ENCODE measurements at regions not wholly inside any gene's neighbourhood (a gene's known extent, or its start where the extent isn't known, plus 50 kb on each side); places are given as distances from the start of the nearest gene placed in this dataset.
"Not testable (repeated sequence)": the region's sequence is repeated elsewhere in the genome, so short reads cannot be mapped to it uniquely, and the experiment has no call there.

DNA sequence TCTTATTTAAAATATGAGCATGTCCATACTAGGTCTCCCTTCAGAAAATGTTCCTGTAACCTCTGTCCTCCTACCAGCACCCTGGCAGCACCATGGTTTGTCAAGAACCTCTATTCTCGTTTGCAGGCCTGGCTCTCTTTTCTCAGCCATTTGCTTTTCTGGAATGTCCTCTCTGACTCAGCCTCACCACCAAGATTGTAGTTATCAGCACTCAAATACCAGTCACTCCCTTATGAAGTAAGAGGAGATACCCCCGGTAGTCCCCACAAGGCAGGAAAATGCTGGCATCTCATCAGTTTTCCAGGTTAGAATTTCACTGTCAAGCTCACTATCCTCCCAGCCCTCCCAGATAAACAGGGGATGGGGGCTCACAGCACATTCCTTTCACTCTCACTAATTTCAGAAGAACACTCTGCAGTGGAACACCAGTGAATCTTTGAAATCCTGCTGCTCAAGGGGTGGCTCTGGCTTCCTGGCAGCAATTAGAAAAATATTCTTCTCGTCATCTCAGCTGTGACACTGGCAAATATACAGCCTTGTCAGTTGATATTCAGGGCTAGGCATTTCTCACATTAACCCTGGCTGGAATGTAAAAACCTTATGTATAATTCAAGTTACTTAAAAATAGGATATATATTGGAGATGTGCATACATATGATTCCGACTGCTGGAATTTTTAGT lies 129.2 kb downstream of the TBX18 start:
- Histone ChIP-seq H3K9me3 (ENCODE audit: control insufficient read depth, insufficient read depth, low read length) (no peaks in the 10 kb centered on the region), H3K4me1 (ENCODE audit: insufficient read depth, low read length) (no peaks in the 10 kb centered on the region), H3K36me3 (ENCODE audit: insufficient read depth, low read length) (no peaks in the 10 kb centered on the region), H3K9ac (ENCODE audit: low read depth, low read length) (no peak overlapping the region)

DNA sequence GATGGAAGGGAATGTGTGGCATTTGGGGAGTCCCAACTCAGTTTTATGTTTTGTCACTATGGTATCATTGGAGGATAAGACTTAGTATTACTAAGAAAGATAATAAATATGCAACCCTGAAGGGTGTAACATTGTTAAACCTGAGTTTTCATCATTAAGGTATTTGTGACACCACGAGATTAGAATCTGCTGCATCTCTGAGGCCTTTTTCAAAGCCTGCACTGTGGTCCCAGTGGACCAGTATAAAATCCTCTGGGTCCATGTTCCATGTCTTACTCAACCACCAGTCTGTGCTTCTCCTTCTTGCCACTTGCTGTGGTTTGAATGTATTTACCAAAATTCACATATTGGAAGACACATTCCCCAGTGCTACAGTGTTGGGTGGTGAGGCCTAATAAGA lies 130.6 kb downstream of the TBX18 start:
- H3K36me3 ChIP-seq (ENCODE audit: insufficient read depth, low read length) = no peaks in the 10 kb centered on the region
- no peaks in the 10 kb centered on the region for H3K9me3 ChIP-seq (ENCODE audit: control insufficient read depth, insufficient read depth, low read length)
- no peaks in the 10 kb centered on the region for H3K4me1 ChIP-seq (ENCODE audit: insufficient read depth, low read length)
- no peak overlapping the region for H3K9ac ChIP-seq (ENCODE audit: low read depth, low read length)

DNA sequence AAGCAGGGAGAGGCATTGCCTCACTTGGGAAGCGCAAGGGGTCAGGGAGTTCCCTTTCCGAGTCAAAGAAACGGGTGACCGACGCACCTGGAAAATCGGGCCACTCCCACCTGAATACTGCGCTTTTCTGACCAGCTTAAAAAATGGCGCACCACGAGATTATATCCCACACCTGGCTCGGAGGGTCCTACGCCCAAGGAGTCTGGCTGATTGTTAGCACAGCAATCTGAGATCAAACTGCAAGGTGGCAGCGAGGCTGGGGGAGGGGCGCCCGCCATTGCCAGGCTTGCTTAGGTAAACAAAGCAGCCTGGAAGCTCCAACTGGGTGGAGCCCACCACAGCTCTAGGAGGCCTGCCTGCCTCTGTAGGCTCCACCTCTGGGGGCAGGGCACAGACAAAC lies 137.9 kb downstream of the TBX18 start:
- H3K9ac ChIP-seq (ENCODE audit: low read depth, low read length) = peak overlapping the region; percentile 30; the same call in 1 of the 2 replicates
- not testable (repeated sequence) for H3K9me3 ChIP-seq (ENCODE audit: control insufficient read depth, insufficient read depth, low read length); H3K4me1 ChIP-seq (ENCODE audit: insufficient read depth, low read length); H3K36me3 ChIP-seq (ENCODE audit: insufficient read depth, low read length)

DNA sequence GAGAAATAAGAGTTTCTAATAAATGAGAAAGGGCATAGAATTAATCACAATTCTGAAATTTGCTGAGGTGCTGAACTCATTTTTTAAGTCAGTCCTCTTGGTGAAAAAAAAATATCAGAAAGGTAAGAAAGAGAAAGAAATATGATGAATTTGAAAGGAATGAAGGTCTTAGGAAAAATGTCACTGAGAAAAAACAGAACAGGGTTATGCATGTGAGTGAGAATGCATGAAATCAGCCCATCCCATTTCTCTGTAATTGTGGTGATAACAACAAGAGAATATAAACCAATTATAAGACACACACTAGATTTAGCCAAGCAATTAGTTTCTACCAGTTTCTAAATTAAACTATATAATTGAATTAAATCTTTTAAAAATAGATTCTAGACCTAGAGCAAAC lies 138.9 kb downstream of the TBX18 start:
- Histone ChIP-seq H3K36me3 (ENCODE audit: insufficient read depth, low read length) (no peaks in the 10 kb centered on the region), H3K9ac (ENCODE audit: low read depth, low read length) (peak overlapping the region; percentile 30; the same call in 1 of the 2 replicates), H3K4me1 (ENCODE audit: insufficient read depth, low read length) (0 out of 2 replicates have a peak, but pooled peaks cover 2% of the 10 kb centered on the region), H3K9me3 (ENCODE audit: control insufficient read depth, insufficient read depth, low read length) (no peaks in the 10 kb centered on the region)

DNA sequence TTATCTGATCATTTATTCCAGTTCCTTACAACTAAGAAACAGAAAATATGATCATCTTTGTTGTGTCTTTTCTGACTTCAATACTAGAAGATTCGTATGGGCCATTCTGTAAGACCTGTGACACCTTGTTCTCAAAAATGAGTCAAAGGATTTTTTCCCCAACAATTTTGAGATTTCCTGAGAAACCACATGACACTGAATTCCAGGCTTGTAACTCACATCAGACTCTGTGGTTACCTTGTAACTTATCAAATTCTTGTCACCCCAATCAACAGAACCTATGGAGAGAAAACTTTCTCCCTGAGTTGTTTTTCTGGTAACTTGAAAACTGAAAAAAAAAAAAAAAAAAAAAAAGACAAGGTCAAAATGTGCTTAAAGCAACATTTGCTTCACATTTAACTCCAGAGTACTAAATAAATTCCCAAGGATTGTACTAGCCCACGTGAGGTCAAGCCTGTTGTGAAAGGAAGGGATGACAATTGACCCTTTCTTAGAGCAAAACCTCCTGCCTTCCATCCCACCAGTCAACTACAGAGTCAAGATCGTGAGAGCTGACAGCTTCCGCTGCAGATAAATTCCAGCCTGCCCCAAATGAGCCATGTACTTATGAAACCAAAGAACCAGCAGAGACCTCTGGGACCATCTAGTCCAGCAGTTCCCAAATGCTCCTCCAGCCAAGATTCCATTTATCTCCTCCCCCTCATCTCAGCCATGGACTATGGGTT lies 140.3 kb downstream of the TBX18 start:
- no peaks in the 10 kb centered on the region for H3K36me3 ChIP-seq (ENCODE audit: insufficient read depth, low read length)
- no peaks in the 10 kb centered on the region for H3K9me3 ChIP-seq (ENCODE audit: control insufficient read depth, insufficient read depth, low read length)
- no peak overlapping the region for H3K9ac ChIP-seq (ENCODE audit: low read depth, low read length)
- 0 out of 2 replicates have a peak, but pooled peaks cover 2% of the 10 kb centered on the region for H3K4me1 ChIP-seq (ENCODE audit: insufficient read depth, low read length)

DNA sequence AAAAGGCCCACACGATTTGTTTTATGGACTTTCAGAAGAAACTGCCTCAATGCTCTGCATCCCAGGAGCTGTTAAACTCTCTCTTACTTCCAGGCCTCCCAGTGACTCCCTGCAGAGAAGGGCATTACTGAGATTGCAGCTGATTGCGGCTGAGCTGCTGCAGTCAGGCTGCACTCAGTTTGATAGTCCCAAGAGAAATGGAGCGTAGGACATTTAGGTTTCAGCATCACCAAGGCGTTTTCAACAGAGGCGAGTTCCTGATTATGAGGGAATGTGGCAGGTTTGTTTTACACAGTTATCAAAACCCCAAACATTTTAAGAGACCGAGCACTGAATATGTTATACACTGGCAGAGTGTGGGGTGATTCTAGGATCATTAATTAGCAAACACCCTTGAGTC lies 145.6 kb downstream of the TBX18 start:
- Histone ChIP-seq H3K9me3 (ENCODE audit: control insufficient read depth, insufficient read depth, low read length) (no peaks in the 10 kb centered on the region), H3K9ac (ENCODE audit: low read depth, low read length) (no peak overlapping the region), H3K36me3 (ENCODE audit: insufficient read depth, low read length) (no peaks in the 10 kb centered on the region), H3K4me1 (ENCODE audit: insufficient read depth, low read length) (peaks cover 9% of the 10 kb centered on the region; the same call in 1 of the 2 replicates)

DNA sequence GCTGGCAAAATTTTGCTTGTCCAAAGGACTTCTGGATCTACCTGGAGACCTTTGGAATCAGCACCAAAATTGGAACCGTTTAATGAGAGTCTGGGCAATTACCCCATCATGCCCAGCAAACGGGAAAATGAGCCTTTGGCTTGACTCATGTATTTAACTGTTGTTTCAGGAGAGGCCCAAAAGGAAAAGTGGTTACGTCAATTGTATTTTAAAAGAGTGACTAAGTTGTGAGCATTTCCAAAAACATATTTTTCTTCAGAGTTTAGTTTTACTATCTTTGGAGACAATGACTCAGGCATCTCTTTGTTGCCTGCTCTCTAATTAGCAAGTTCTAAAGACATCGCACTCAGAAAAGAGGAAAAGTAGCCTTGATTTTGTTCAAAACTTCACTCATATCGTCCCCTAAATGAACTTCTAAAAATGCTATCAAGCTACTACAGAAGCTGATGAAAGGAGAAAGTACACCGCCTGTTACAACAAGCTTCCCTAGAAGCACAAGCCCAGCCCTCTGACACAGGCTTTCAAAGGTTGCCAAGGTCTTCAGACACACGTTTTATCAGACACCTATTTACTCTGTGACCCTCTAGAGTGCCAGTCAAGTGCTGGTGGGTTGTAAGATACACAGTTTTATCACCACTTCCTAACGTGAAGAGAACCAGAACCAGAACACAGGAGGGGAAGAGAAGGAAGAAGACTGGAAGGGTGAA lies 146.2 kb downstream of the TBX18 start:
- no peak overlapping the region for H3K9ac ChIP-seq (ENCODE audit: low read depth, low read length)
- no peaks in the 10 kb centered on the region for H3K36me3 ChIP-seq (ENCODE audit: insufficient read depth, low read length)
- no peaks in the 10 kb centered on the region for H3K9me3 ChIP-seq (ENCODE audit: control insufficient read depth, insufficient read depth, low read length)
- H3K4me1 ChIP-seq (ENCODE audit: insufficient read depth, low read length) = peaks cover 9% of the 10 kb centered on the region; the same call in 1 of the 2 replicates

DNA sequence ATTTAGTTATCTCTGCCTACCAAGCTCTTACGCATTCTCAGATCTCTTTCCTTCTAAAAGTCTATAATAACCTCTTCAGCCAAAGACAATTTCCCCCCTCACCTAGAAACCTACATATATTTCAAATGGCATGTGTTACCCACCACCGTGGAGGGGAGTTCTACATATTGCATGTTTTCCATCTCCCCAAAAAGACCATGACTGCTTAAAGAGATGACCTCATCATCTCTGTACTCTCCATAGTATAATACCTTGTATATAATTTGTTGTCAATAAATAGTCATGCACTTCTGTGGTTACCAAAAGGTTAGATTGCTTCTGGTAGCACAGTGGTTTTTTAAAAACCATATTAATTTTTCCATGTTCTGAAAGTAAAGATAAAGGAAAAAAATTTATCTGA lies 148.4 kb downstream of the TBX18 start:
- H3K9me3 ChIP-seq (ENCODE audit: control insufficient read depth, insufficient read depth, low read length) = no peaks in the 10 kb centered on the region

DNA sequence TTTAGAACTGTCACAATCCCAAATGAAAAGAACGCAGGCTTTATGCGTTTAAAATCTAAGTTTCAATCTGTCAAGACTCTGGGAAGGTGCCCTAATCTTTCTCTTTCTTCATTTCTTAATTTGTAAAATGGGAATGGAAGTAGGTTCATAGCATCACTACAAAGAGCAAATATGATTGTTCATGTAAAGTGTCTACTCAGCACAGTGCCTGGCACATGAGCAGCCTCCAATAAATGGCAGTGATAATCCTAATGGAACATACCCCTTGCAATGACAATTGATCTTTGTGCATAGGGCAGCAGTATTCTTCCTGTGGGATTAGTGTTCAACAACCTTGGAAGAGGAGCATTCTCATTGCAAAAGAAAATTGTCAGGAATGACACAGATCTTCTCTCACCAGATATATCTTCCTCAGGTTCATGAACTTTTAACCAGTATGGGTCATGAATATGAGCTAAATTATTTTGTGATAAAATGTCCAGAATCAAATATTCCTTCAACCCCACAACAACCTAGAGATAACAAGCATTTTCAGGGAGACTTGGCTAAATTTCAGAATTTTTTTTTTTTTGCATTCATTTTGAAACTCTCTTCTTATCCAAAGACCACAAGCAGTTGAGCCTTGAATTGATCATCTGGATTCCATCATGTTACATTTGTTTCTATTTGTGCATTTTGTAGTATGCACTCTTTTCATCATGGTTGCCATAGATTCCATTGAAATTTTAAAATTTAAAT lies 149.1 kb downstream of the TBX18 start:
- Histone ChIP-seq H3K9me3 (ENCODE audit: control insufficient read depth, insufficient read depth, low read length) (no peaks in the 10 kb centered on the region), H3K4me1 (ENCODE audit: insufficient read depth, low read length) (peaks cover 9% of the 10 kb centered on the region; the same call in 1 of the 2 replicates), H3K36me3 (ENCODE audit: insufficient read depth, low read length) (no peaks in the 10 kb centered on the region), H3K9ac (ENCODE audit: low read depth, low read length) (no peak overlapping the region)

More for the DNA sequence above, 148.4 kb downstream of the TBX18 start:
- Histone ChIP-seq H3K9ac (ENCODE audit: low read depth, low read length) (no peak overlapping the region), H3K36me3 (ENCODE audit: insufficient read depth, low read length) (no peaks in the 10 kb centered on the region), H3K4me1 (ENCODE audit: insufficient read depth, low read length) (peaks cover 9% of the 10 kb centered on the region; the same call in 1 of the 2 replicates)

DNA sequence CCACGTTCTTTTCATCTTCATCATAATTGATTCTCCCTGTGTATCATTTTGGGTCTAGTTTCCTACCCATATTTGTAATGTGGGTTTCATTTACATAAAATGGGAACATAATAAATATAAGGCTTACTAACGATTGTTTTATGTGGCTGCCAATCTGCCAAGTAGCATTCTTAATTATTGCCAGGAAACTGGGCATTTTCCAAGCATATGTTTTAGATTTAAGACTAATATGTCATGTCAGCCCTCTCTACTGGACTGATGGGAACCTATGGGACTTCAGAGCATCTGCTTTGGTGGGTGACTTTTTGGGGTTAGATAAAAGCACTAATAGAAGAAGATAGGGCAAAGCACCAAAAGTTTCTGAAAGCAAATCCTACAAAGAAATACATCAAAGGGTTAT lies 157.5 kb downstream of the TBX18 start:
- H3K9ac ChIP-seq (ENCODE audit: low read depth, low read length) = no peak overlapping the region
- H3K9me3 ChIP-seq (ENCODE audit: control insufficient read depth, insufficient read depth, low read length) = no peaks in the 10 kb centered on the region
- H3K4me1 ChIP-seq (ENCODE audit: insufficient read depth, low read length) = no peaks in the 10 kb centered on the region
- no peaks in the 10 kb centered on the region for H3K36me3 ChIP-seq (ENCODE audit: insufficient read depth, low read length)

DNA sequence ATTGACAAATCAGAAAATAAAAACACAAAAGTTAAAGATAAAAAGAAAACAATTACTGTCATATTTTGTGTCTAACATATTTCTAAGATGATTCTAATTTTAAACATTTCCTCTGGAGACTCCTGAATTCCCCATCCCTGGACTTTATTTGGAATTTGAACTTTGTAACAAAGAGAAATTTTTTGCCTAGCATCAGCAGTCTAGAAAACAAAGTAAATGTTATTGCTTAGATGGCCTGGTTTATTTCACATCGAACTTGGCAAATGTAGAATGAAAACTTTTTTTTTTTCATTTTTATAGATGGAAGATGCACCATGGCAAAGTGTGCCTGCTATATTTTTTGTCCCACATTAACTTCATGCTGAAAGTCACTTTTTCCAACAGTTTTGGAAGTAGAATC lies 159.1 kb downstream of the TBX18 start:
- no peaks in the 10 kb centered on the region for H3K4me1 ChIP-seq (ENCODE audit: insufficient read depth, low read length)
- no peaks in the 10 kb centered on the region for H3K36me3 ChIP-seq (ENCODE audit: insufficient read depth, low read length)
- H3K9ac ChIP-seq (ENCODE audit: low read depth, low read length) = no peak overlapping the region
- no peaks in the 10 kb centered on the region for H3K9me3 ChIP-seq (ENCODE audit: control insufficient read depth, insufficient read depth, low read length)

DNA sequence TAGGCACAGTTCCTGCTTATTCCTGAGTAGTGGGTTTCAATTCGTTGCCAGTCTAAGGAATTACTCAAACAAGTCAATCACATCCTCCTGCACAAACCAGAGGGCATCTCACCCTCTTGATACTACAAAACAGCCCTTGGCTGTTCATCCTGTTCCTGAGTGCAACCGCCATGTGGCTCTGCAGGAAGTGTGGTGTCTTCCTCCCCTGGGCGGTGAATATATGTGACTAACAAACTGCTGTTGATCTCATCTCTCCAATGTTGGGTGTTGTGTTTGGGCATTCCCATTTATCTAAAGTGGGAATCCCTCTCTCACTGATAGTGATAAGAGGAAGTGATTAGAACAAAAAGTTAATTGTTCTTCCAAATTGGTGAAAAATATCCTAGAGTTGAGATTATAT lies 163.0 kb downstream of the TBX18 start:
- Histone ChIP-seq H3K4me1 (ENCODE audit: insufficient read depth, low read length) (no peaks in the 10 kb centered on the region), H3K9me3 (ENCODE audit: control insufficient read depth, insufficient read depth, low read length) (no peaks in the 10 kb centered on the region), H3K36me3 (ENCODE audit: insufficient read depth, low read length) (no peaks in the 10 kb centered on the region), H3K9ac (ENCODE audit: low read depth, low read length) (no peak overlapping the region)

DNA sequence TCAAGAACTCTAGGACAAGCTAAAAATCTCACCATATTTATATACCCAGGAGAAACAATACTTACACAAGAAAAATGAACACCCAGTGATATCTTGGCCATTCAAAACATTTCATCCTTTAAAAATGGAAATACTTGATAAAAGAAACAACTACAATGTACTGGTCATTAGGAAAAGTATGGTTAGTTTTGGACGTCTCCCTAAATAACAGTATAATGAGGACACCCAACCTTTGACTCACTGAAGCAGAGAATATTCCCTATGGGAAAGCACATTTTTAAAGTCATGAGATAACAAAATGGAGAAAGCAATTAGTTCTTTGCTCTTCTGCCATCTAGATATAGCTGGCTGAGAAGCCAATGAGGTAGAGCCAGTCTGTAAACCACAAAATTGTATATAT lies 164.4 kb downstream of the TBX18 start:
- Histone ChIP-seq H3K4me1 (ENCODE audit: insufficient read depth, low read length) (no peaks in the 10 kb centered on the region), H3K36me3 (ENCODE audit: insufficient read depth, low read length) (no peaks in the 10 kb centered on the region), H3K9ac (ENCODE audit: low read depth, low read length) (no peak overlapping the region), H3K9me3 (ENCODE audit: control insufficient read depth, insufficient read depth, low read length) (no peaks in the 10 kb centered on the region)

DNA sequence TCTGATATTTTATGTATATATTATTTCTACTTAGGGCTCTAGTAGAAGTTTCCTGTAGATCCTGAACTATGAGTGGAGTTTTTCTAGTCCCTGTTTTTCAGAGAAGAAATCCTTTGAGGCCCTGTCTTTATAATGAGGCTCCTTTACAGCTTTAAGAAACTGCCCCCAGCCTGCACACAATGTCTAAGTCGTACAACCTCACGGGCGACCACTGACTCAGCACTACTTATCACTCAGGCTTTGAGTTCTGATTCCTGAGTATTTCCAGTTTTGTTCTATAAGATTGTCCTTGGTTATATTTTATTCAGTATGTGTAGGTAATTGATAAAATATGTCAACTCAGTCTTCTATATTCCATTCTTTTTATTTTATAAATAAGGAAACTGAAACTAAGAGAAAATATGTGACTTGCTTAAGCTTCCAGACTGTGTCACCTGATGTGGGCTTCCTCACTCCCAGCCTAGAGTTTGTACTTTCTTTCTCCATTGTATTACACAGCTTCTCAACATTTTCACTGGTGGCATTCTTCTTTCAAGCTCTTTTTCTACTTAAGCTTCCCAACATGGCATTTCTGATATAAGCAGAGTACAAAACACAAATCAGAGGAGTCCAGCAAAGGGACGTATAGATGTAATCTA lies 167.0 kb downstream of the TBX18 start:
- H3K4me1 ChIP-seq (ENCODE audit: insufficient read depth, low read length) = no peaks in the 10 kb centered on the region
- H3K9me3 ChIP-seq (ENCODE audit: control insufficient read depth, insufficient read depth, low read length) = 0 out of 2 replicates have a peak, but pooled peaks cover 2% of the 10 kb centered on the region
- no peak overlapping the region for H3K9ac ChIP-seq (ENCODE audit: low read depth, low read length)
- no peaks in the 10 kb centered on the region for H3K36me3 ChIP-seq (ENCODE audit: insufficient read depth, low read length)

Data from ES-I3 (cell line).